Esophagus squamous epithelium (tissue), 5 donors: ENCODE measurements at regions not wholly inside any gene's neighbourhood (a gene's known extent, or its start where the extent isn't known, plus 50 kb on each side); places are given as distances from the start of the nearest gene placed in this dataset.

Experiments used
- DNase-seq: peaks from one replicate; lab custom pipeline; 2025; lab: John Stamatoyannopoulos, UW
- H3K27ac ChIP-seq, 4 donors: fragments of 200-600 bp; sonication (generic); one replicate each; pipeline ENCODE4 v1.5.1; 2016 to 2019; ENCODE audit warnings: mild to moderate bottlenecking in 1 of 4
- H3K27me3 ChIP-seq, 4 donors: fragments of 200-600 bp; sonication (generic); 1 replicate in 3 of 4; 2 replicates in 1 of 4; pipeline versions ENCODE4 v1.5.1 to v1.6.0; 2017 to 2021; ENCODE audit warnings: antibody characterized with exemption in 1 of 4
- H3K36me3 ChIP-seq, 3 donors: fragments of 200-600 bp; sonication (generic); one replicate each; pipeline ENCODE4 v1.5.1; 2016 to 2019
- H3K4me1 ChIP-seq, 3 donors: fragments of 200-600 bp; sonication (generic); one replicate each; pipeline ENCODE4 v1.5.1; 2017 to 2019
- H3K4me3 ChIP-seq, 4 donors: fragments of 200-600 bp; sonication (generic); 1 replicate in 3 of 4; 2 replicates in 1 of 4; pipeline ENCODE4 v1.5.1; 2016 to 2019; ENCODE audit warnings: mild to moderate bottlenecking in 2 of 4, moderate library complexity in 1 of 4
- H3K9me3 ChIP-seq, 3 donors: fragments of 200-600 bp; sonication (generic); one replicate each; pipeline ENCODE4 v1.5.1; 2016 to 2019
- POLR2A ChIP-seq, 4 donors: fragments of 450-650 bp; IDR thresholded peaks; one replicate each; pipeline ENCODE4 v1.6.1; 2017; ENCODE audit warnings: antibody characterized with exemption in 4 of 4, mild to moderate bottlenecking in 4 of 4, moderate library complexity in 3 of 4
- WGBS, 2 donors: methylation state at CpG; one replicate each; pipeline ENCODE4 v1.1.5; 2018; 5-methylcytosine and 5-hydroxymethylcytosine counted together
- intact Hi-C: fragments of 100-400 bp; cut with DNase I; formaldehyde crosslinking; loops from one replicate; pipeline ENCODE4 v1.15.0; 2022
- TF ChIP-seq, protein P1 (sequence below), 6 experiments: fragments of 450-650 bp in 4 of 6; fragments of 200-600 bp in 2 of 6; sonication (generic) in 2 of 6; IDR thresholded peaks; one replicate each; pipeline ENCODE4 v1.5.1; 2016 to 2019; ENCODE audit warnings: antibody characterized with exemption in 6 of 6, mild to moderate bottlenecking in 4 of 6, moderate library complexity in 4 of 6
- donor health status: DM: yes; HTN: yes; CAD: no.

- H3K4me1 ChIP-seq, result no peaks in the 10 kb centered on the region
- WGBS, 2 donors, result 83% methylated on average over 5 of the region's 5 CpGs
- H3K9me3 ChIP-seq, result no peaks in the 10 kb centered on the region
- DNase-seq, result no peak
- TF ChIP-seq POLR2A (IDR thresholded peaks at IDR 0.05), result no peak
- TF ChIP-seq, protein P1, sequence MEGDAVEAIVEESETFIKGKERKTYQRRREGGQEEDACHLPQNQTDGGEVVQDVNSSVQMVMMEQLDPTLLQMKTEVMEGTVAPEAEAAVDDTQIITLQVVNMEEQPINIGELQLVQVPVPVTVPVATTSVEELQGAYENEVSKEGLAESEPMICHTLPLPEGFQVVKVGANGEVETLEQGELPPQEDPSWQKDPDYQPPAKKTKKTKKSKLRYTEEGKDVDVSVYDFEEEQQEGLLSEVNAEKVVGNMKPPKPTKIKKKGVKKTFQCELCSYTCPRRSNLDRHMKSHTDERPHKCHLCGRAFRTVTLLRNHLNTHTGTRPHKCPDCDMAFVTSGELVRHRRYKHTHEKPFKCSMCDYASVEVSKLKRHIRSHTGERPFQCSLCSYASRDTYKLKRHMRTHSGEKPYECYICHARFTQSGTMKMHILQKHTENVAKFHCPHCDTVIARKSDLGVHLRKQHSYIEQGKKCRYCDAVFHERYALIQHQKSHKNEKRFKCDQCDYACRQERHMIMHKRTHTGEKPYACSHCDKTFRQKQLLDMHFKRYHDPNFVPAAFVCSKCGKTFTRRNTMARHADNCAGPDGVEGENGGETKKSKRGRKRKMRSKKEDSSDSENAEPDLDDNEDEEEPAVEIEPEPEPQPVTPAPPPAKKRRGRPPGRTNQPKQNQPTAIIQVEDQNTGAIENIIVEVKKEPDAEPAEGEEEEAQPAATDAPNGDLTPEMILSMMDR (IDR thresholded peaks at IDR 0.05), result no peak
- no peak overlapping the region for H3K4me3 ChIP-seq
- H3K27ac ChIP-seq, result no peak overlapping the region
- intact Hi-C loops, result no loop called here
- no peaks in the 10 kb centered on the region for H3K36me3 ChIP-seq
- H3K27me3 ChIP-seq, result no peaks in the 10 kb centered on the region
Observed at GRCh38 chr12:98084391-98084790, 431.0 kb upstream of the TMPO start.

- TF ChIP-seq, protein P1 (IDR thresholded peaks at IDR 0.05), result no peak
- Histone ChIP-seq H3K27me3 (no peaks in the 10 kb centered on the region), H3K36me3 (no peaks in the 10 kb centered on the region), H3K4me3 (no peak overlapping the region), H3K4me1 (no peaks in the 10 kb centered on the region), H3K27ac (no peak overlapping the region), H3K9me3 (no peaks in the 10 kb centered on the region)
- intact Hi-C loops, result no loop called here
- 33 to 38% methylated on average over 3 of the region's 3 CpGs for WGBS, 2 donors
- no peak for DNase-seq
Observed at GRCh38 chr12:98085046-98085755, 430.2 kb upstream of the TMPO start.

- no peaks in the 10 kb centered on the region for H3K36me3 ChIP-seq
- H3K4me3 ChIP-seq, result no peak overlapping the region
- no peak for DNase-seq
- H3K9me3 ChIP-seq, result no peaks in the 10 kb centered on the region
- no peaks in the 10 kb centered on the region for H3K4me1 ChIP-seq
- 24 to 36% methylated on average over 2 of the region's 2 CpGs for WGBS, 2 donors
- TF ChIP-seq, protein P1 (IDR thresholded peaks at IDR 0.05), result no peak
- no peak for TF ChIP-seq POLR2A (IDR thresholded peaks at IDR 0.05)
- intact Hi-C loops, result no loop called here
- no peaks in the 10 kb centered on the region for H3K27me3 ChIP-seq
- no peak overlapping the region for H3K27ac ChIP-seq
Observed at GRCh38 chr12:98090731-98091130, 424.7 kb upstream of the TMPO start.

- 73 to 76% methylated on average over 2 of the region's 2 CpGs for WGBS, 2 donors
- no peak overlapping the region for H3K27ac ChIP-seq
- intact Hi-C loops, result no loop called here
- DNase-seq, result no peak
- no peaks in the 10 kb centered on the region for H3K9me3 ChIP-seq
- H3K27me3 ChIP-seq, result no peaks in the 10 kb centered on the region
- H3K4me3 ChIP-seq, result no peak overlapping the region
- no peaks in the 10 kb centered on the region for H3K36me3 ChIP-seq
- no peak for TF ChIP-seq POLR2A (IDR thresholded peaks at IDR 0.05)
- TF ChIP-seq, protein P1 (IDR thresholded peaks at IDR 0.05), result no peak
- no peaks in the 10 kb centered on the region for H3K4me1 ChIP-seq
Observed at GRCh38 chr12:98096436-98096835, 419.0 kb upstream of the TMPO start.

- TF ChIP-seq POLR2A (IDR thresholded peaks at IDR 0.05), result no peak
- TF ChIP-seq, protein P1 (IDR thresholded peaks at IDR 0.05), result no peak
- intact Hi-C loops, result no loop called here
- Histone ChIP-seq H3K36me3 (no peaks in the 10 kb centered on the region), H3K4me3 (no peak overlapping the region), H3K27me3 (no peaks in the 10 kb centered on the region), H3K9me3 (no peaks in the 10 kb centered on the region), H3K4me1 (no peaks in the 10 kb centered on the region), H3K27ac (no peak overlapping the region)
- WGBS, 2 donors, result 26 to 34% methylated on average over 5 to 7 of the region's 7 CpGs
- no peak for DNase-seq
Observed at GRCh38 chr12:98106031-98106683, 409.2 kb upstream of the TMPO start.
